Caki2 (cell line): ENCODE measurements at regions not wholly inside any gene's neighbourhood (a gene's known extent, or its start where the extent isn't known, plus 50 kb on each side); places are given as distances from the start of the nearest gene placed in this dataset.

Source experiments
- DNase-seq: peaks from one replicate; pipeline ENCODE4 v3.0.0-alpha.2; 2015; ENCODE audit warnings: low read depth
- in situ Hi-C: cut with HindIII; loops from 2 replicates; pipeline ENCODE4 v1.10.0; 2016; ENCODE audit warnings: low sequenced_read_pairs, low pct_unique_long_range_greater_than_20kb, mixed read lengths

- no peak for DNase-seq
- in situ Hi-C loops = no loop called here
Measured at GRCh38 chr10:129136074-129136473, 331.0 kb upstream of the MGMT start.

GRCh38 chr10:129136951-129137350, 330.1 kb upstream of the MGMT start:
- in situ Hi-C loops = no loop called here
- DNase-seq = no peak

GRCh38 chr10:129140921-129141885, 325.8 kb upstream of the MGMT start:
- in situ Hi-C loops = no loop called here
- DNase-seq = no peak

GRCh38 chr10:129151281-129151680, 315.8 kb upstream of the MGMT start:
- DNase-seq = no peak
- in situ Hi-C loops = no loop called here

GRCh38 chr10:129156406-129156805, 310.6 kb upstream of the MGMT start:
- DNase-seq = no peak
- in situ Hi-C loops = no loop called here

GRCh38 chr10:129157185-129157584, 309.9 kb upstream of the MGMT start:
- DNase-seq = no peak
- in situ Hi-C loops = no loop called here

- peak; percentile 78 for DNase-seq
- in situ Hi-C loops = no loop called here
Measured at GRCh38 chr10:129161150-129161549, 305.9 kb upstream of the MGMT start.

GRCh38 chr10:129163531-129163930, 303.5 kb upstream of the MGMT start:
- in situ Hi-C loops = no loop called here
- no peak for DNase-seq

GRCh38 chr10:129165076-129165720, 301.8 kb upstream of the MGMT start:
- in situ Hi-C loops = no loop called here

GRCh38 chr10:129165770-129166169, 301.3 kb upstream of the MGMT start:
- DNase-seq = no peak
- in situ Hi-C loops = no loop called here

More at GRCh38 chr10:129165076-129165720, 301.8 kb upstream of the MGMT start:
- no peak for DNase-seq

- in situ Hi-C loops = no loop called here
- no peak for DNase-seq
Measured at GRCh38 chr10:129168660-129169059, 298.4 kb upstream of the MGMT start.

GRCh38 chr10:129169115-129169514, 297.9 kb upstream of the MGMT start:
- DNase-seq = no peak
- in situ Hi-C loops = no loop called here

GRCh38 chr10:129170812-129171211, 296.2 kb upstream of the MGMT start:
- in situ Hi-C loops = no loop called here
- DNase-seq = no peak

- DNase-seq = no peak
Measured at GRCh38 chr10:129171812-129172211, 295.2 kb upstream of the MGMT start.

GRCh38 chr10:129174232-129175014, 292.6 kb upstream of the MGMT start:
- DNase-seq = no peak
- in situ Hi-C loops = no loop called here

More at GRCh38 chr10:129171812-129172211, 295.2 kb upstream of the MGMT start:
- in situ Hi-C loops = no loop called here

- DNase-seq = no peak
- in situ Hi-C loops = no loop called here
Measured at GRCh38 chr10:129179245-129179971, 287.6 kb upstream of the MGMT start.

GRCh38 chr10:129179972-129180678, 286.9 kb upstream of the MGMT start:
- in situ Hi-C loops = no loop called here

GRCh38 chr10:129184196-129184595, 282.8 kb upstream of the MGMT start:
- no peak for DNase-seq
- in situ Hi-C loops = no loop called here

More at GRCh38 chr10:129179972-129180678, 286.9 kb upstream of the MGMT start:
- no peak for DNase-seq
